GM20431 (cell line): ENCODE measurements at regions not wholly inside any gene's neighbourhood (a gene's known extent, or its start where the extent isn't known, plus 50 kb on each side); places are given as distances from the start of the nearest gene placed in this dataset.
"Not testable (repeated sequence)": the region's sequence is repeated elsewhere in the genome, so short reads cannot be mapped to it uniquely, and the experiment has no call there.

Experiments
- in situ Hi-C: fragments of 300-500 bp; cut with MseI, MboI; formaldehyde crosslinking; loops from one replicate; pipeline ENCODE4 v1.15.0; 2020; ENCODE audit warnings: low sequenced_read_pairs; ENCODE audit not compliant: unreplicated experiment

DNA sequence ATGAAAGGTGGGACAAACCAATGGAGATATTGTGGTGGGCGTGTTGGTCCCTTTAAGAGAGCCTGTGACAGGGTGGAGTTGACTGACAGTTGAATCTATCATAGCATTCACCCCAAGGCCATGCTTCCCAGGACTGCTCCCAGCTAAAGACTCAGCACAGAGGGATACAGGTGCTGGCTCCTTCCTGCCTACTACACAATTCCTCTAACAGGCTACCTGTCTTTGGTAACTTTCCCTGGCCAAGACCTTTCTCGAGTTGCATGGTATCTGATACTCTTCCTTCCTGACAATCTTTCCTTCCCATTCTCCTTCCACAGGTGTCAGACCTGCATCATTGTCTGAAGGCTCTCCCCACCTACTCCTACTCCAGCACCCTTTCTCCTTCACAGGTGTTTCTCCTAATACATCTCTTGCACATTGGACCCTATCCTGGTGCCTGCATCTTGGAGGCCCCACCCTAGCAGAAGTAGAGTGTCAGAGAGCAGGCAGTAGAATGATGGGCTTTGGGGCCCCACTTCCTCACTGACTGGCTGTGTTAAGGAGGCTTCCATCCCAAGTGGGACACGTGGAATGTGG lies 120.7 kb upstream of the ALDH1B1 start:
- in situ Hi-C loops, result loop anchor here (25.0 kb wide), 1 partner anchor 359 kb away; the partner anchor contains the start of gene SLC25A51

DNA sequence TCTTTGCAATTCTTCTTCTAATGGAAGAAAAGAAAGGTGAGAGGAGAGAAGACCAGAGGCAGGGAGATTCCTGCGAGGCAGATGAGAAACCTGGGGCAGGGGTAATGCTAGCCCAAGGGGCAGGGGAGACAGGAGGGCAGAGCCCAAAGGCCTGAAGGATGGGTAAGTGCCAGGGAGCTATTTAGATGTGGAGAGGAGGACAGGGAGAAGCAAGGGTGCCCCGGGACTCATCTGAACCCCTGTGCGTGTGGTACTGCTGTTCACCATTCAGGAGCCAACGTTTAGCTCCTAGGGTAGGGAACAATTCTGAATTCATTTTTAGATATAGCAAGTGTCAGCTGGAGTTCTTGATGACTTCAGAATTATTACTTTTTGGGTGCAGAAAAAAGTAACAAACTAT lies 122.7 kb upstream of the ALDH1B1 start:
- in situ Hi-C loops, result loop anchor here (25.0 kb wide), 1 partner anchor 357 kb away; the partner anchor contains the start of gene SLC25A51

DNA sequence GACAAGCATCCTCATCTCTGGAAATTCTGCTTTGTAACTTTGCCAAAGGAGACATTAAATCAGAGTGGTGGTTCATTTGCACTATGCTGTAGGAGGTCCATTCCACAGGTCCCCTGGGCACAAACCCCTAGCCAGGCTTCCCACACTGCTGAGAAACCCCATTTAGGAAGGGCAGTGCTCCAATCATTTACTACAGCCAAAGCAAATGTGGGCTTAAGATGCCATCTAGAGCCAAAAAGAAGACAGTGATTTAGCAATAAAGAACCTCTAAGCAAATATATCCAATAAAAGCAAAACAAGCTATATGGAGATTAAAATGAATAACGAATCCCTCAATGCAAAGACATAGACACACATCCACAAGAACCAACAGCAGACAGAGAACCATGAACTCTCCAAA lies 129.0 kb upstream of the ALDH1B1 start:
- in situ Hi-C loops, result loop anchor here (25.0 kb wide), 1 partner anchor 351 kb away; the partner anchor contains the start of gene SLC25A51

DNA sequence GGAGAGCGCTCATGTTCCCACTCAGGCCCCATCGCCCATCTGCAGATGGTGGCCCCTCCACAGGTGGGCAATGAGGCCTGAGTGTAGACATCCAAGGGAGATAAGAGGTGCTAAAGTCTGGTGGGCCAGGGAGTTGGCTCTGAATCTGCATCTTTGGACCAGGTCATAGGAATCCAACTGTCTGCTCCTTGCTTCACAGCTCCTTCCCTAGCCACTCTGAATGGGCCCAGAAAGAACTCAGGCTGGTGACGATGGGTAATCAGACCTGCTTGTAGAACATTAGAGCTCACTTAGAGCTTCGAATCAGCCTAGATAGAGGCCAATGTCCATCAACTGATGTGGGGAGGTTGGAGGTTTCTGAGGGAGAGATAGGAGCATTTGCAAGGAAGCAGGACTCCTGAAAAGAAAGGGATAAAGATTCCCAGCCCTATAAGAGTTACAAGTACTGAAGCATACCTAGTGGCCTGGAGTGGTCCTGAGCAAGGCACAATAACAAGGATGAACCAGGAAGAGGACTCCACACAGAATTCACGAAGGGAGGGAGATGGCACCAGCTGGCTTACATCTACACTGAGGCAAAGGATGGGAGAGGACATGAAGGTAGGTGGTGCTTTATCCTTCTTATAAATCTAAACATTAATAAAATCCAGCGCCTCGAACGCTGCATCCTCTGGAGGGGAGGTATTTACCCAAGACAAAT lies 132.8 kb upstream of the ALDH1B1 start:
- in situ Hi-C loops, result loop anchor here (25.0 kb wide), 1 partner anchor 347 kb away; the partner anchor contains the start of gene SLC25A51

DNA sequence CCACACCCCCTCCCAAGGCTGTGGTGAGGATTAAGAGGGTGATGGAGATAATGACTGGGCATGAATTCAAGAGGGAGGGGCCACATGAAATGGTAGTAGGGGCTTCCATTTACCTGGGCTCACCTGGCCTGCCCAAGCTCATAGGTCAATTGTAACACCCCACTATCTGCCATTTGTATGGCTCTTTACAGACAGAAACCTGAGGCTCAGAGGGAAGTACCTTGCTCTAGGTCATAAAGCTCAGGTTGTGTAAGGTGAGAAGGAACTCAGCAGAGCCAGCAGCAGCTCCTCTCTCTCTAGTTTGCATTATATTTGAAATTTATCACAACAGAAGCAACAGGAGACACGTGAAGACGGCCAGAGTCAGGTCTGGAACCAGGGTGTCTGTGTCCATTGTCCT lies 133.4 kb upstream of the ALDH1B1 start:
- in situ Hi-C loops, result loop anchor here (25.0 kb wide), 1 partner anchor 347 kb away; the partner anchor contains the start of gene SLC25A51

DNA sequence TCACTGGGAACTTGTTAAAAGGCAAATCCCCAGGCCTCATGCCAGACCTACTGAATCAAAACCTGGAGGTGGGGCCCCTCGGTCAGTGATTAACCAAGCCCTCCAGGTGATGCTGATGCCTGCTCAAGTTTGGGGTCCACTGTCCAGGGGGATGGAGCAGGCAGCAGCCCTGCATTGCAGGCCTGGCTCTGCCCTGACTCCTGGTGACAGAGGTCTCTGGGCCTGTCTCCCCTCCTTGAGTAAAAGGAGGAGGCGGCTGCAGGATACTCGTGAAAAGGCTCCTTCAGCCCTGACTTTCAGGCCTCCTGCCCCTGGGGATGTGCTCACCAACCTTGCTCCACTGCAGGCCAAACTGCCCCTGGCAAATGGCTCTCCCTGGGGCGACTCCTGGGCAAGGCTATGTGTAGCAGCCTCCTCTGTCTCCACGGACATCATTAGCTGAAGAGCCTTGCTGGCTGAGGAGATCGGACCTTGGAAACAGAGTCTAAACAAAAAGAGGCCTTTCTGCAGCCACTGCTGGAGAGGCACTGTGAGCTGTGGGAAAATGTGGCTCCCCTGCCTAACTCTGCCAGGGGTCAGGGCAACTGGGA lies 134.8 kb upstream of the ALDH1B1 start:
- in situ Hi-C loops, result loop anchor here (25.0 kb wide), 1 partner anchor 345 kb away; the partner anchor contains the start of gene SLC25A51

DNA sequence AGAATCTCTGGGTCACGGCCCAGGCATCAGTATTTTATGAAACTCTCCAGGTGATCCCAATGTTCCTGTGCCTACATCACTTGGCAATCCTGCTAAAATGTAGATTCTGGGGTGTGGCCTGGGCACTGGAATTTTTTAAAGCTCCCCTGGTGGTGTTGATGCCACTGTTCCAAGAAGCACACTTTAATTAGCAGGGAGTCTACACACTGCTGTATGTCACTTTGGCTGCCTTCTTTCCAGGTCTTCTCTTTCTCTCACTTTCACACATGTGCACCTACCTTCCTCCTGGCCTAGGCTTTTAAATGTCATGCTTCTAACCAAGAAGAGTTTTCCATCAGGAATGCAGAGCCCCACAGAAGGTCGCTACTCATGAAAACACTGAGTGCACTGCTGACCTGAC lies 136.0 kb upstream of the ALDH1B1 start:
- in situ Hi-C loops, result loop anchor here (25.0 kb wide), 1 partner anchor 344 kb away; the partner anchor contains the start of gene SLC25A51

DNA sequence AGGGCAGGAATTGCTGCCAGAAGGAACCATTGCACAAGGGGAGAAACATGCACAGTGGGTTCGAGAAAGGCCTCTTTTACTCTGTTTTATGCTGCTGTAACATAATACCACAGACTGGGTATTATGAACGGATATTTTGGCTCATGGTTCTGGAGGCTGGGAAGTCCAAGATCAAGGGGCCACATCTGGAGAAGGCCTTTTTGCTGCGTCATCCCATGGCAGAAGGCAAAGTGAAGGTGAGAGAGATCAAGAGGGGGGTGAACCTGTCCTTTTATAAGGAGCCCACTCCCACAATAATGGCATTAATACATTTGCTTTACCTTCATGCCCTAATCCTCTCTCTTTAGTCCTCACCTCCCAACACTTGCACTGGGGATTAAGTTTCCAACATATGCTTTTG lies 136.9 kb upstream of the ALDH1B1 start:
- in situ Hi-C loops, result loop anchor here (25.0 kb wide), 1 partner anchor 343 kb away; the partner anchor contains the start of gene SLC25A51

DNA sequence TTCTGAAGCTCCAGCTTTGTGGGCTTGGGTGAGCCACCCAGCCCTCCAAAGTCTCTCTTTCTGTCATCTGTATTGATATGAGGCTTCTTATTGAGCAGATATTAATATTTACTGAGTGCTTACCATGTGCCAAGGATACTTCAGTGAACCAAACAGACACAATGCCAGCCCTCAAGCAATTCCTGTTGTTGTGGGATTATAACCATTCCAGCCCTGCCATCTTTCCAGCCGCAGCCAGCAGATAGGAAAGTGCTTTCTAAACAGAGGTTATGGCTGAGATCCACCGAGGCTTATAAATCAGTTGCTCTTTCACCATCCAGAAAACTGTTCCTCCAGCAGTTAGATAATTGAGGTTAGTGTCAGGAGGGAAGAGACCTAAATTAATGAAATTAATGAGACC lies 137.7 kb upstream of the ALDH1B1 start:
- in situ Hi-C loops, result loop anchor here (25.0 kb wide), 1 partner anchor 342 kb away; the partner anchor contains the start of gene SLC25A51

DNA sequence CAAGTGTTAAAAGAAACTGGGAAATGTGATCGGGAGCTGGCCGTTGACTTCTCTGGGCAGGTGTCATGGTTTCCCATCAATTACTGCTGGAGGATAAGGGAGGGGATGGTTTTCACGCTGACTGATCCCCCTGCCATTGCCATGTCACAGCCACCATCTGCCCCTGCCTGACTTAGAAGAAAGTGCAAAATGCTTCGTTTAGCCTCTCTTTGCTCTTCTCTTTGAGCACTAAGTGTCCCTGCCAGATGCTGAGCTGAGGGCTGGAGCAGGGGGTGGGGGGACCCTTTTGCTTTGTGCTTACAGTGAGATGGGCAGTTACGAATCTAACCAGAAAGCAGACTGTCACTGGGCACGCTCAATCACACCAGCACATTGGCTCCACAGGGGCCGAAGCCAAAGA lies 138.4 kb upstream of the ALDH1B1 start:
- in situ Hi-C loops, result loop anchor here (25.0 kb wide), 1 partner anchor 342 kb away; the partner anchor contains the start of gene SLC25A51

DNA sequence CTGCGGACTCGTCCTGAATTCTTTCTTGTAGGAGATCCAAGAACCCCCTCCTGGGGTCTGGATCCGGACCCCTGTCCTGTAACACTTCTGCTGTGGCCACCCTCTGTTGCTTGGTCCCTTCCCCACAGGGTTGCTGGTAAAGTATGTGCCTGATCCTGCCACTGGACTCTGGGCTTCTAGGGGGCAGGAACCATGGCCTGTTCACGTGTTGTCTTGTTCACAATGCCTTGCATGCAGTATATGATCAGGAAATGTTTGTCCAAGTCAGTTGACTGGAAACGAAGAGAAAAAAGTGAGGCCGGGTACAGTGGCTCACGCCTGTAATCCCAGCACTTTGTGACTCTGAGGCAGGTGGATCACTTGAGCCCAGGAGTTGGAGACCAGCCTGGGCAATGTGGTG lies 139.3 kb upstream of the ALDH1B1 start:
- in situ Hi-C loops, result loop anchor here (25.0 kb wide), 1 partner anchor 341 kb away; the partner anchor contains the start of gene SLC25A51

DNA sequence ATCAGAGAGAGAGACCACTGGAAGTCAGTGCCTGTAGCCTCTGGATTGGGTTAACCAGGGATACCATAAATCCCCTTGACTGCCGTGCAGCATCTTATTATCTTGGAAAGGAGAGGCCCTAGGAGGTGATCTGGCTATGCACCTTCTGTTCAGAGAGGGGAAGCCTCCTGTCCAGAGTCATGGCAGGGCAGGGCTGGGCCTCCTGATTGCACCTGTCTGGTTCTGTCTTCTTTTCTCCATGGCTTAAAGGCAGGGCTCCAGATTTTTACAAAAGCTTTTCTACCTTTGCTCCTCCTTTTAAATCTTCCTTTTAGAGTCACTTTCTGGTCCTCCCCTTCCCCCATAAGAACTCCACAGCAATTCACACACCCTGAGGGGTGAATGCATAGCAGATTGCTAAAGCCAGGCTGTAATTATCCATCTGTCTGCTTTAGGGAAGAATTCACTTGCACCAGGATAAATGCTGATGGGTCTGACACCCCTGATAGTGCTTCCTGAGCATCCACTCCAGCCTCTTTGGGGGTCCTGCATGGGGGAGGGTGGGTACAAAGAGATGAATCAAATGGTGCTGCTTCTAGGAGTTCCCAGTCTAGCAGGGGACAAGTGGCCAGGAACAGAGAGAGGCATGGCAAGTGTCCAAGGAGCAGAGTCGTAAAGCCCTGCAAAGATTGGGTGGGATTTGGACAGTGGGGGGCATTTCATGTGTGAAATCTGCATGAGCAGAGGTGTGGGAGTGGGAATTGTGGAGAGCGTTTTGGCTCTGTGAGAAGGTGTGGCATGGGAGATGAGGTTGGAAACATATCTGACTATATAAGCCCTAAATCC lies 141.3 kb upstream of the ALDH1B1 start:
- in situ Hi-C loops, result loop anchor here (25.0 kb wide), 1 partner anchor 339 kb away; the partner anchor contains the start of gene SLC25A51

DNA sequence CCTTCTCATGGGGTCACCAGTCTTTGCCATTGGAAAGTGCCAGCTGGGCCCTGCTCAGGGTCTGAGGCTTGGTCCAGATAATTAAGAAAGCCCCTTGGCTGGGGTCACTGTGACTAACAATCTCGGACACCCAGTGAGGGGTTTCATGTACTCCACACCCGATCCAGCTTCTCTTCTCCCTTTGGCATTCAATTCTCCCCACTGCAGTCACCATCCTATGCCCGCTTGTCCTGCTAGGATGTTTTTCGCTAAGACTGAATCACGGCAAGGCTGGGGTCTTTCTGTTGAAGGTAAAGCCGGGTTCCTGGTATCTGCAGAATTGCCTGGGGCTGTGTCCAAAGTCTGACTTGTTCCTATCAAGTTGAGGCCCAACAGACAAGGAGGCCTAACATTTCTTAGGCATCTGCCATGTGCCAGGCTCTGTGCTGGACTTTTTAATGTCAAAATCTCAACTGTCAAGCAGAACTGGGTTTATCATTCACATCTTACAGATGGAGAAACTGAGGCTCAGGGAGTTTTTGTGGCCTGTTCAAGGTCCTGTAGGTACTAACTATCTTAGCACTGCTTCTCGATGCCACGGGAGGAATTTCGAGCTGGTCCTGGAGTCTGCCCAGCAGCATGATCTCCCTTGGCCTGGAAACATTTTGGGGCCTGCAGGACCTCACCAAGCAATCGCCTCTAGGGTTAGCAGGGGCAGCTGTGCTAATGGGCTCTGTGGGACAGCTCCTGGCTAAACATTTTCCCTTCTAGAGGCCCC lies 142.0 kb upstream of the ALDH1B1 start:
- in situ Hi-C loops, result loop anchor here (25.0 kb wide), 1 partner anchor 338 kb away; the partner anchor contains the start of gene SLC25A51

DNA sequence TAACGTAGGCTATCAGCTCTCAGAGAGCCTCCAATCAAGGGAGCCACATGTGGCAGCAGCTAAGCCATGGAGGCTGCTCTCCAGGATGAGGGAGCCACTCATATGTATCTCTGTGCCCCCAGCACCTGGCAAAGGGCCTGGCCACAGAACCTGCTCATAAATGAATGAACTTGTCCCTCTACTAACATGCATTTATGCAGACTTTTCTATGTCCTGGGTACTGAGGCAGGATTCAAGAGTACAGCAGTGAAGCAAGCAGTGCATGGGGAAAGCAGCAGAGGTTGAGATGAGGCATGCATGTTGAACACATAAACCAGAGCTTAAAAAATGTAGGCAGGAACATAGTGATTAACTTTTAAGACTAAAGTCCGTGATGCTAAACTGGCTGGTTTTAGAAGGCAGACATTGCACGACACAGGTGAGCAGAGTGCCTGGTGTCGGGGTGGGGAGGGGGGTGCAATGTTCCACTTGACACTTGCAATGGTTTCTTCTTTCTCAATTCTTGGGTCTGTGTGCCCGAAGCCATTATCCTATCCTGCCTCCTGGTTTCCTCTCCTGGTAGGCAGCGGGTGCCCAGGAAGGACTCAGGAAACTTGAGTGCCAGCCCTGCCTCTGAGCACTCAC lies 142.8 kb upstream of the ALDH1B1 start:
- in situ Hi-C loops, result loop anchor here (25.0 kb wide), 1 partner anchor 337 kb away; the partner anchor contains the start of gene SLC25A51

DNA sequence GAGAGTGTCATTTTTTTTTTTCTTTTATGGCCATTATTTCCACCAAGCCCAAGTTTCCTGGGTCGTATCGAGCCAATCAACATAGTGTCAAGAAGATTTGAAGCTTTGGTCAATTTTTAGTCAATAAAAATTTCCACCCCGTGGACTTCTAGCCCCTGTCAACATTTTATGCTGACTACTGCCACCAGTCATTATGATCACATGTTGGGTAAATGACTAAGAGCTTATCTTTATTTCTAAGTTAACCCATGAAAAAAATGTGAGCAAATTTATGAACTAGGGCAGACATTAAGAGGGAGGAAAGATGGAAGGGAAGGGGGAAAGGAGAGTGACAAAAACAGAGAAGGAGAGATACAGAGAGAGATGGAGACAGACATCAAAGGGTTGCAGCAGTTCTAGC lies 143.5 kb upstream of the ALDH1B1 start:
- in situ Hi-C loops, result no loop called here

DNA sequence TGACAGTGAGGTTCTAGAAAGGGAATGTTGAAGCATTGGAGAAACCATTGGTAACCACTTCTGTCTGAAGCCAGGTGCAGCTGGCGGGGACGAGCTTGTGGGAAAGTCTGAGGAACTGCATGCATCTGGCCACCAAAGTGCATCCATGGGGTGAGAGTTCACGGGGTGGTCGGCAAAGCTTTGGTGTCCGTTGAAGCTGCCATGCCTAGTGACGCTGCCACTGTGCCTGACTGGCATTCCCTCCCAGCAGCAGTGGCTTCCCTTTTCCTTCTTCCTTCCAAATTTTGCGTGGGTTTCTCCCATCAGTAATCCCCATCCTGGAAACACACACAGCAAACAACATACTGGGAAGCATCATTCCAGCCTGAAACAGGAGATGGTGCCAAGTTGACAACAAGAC lies 145.7 kb upstream of the ALDH1B1 start:
- in situ Hi-C loops, result no loop called here

DNA sequence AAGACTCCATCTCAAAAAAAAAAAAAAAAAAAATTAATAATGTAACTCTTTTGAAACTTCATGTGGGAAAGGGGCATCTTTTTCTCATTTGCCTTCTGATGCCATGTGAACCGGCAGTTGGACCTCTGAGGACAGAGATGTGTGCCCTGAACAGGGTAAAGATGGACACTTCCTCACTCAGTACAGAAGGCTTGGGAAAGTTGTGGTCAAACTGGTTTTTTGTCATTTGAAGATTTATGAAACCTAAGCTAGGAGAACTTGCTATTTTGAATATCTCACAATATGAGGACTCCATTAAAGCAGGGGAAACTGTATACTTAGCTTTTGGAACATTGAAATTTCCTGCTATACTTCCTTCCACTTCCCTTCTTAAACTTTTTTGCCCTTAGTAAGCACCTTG lies 147.5 kb upstream of the ALDH1B1 start:
- in situ Hi-C loops, result no loop called here

DNA sequence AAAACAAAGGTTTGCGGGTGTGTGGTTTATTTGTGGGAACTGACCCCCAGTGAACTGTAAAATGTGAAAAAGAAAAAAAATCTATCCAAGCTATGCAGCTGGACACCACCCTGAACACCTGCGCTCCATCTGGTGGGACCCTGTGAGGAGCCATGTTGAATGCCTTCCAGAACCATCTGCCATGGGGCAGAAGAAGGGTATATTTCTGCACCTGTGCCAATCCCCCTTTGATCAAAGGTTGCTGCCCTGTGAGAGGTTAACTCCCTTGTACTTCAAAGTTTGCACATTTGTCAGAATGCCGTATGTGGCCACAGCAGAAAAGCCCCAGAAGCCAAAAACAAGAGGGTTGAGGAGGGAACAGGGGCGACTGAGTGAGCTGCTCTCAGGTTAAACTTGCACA lies 148.5 kb upstream of the ALDH1B1 start:
- in situ Hi-C loops, result no loop called here

DNA sequence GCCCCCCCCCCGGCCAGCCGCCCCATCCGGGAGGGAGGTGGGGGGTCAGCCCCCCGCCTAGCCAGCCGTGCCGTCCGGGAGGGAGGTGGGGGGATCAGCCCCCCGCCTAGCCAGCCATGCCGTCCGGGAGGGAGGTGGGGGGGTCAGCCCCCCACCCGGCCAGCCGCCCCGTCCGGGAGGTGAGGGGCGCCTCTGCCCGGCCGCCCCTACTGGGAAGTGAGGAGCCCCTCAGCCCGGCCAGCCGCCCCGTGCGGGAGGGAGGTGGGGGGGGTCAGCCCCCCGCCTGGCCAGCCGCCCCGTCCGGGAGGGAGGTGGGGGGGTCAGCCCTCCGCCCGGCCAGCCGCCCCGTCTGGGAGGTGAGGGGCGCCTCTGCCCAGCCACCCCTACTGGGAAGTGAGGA lies 150.4 kb upstream of the ALDH1B1 start:
- in situ Hi-C loops, result not testable (repeated sequence)
